CD14-positive monocyte (primary cell): ENCODE measurements at regions not wholly inside any gene's neighbourhood (a gene's known extent, or its start where the extent isn't known, plus 50 kb on each side); places are given as distances from the start of the nearest gene placed in this dataset.
A peak's percentile ranks its signal among the peaks of the same experiment; 100 is the strongest.

ENCODE experiments used
- DNase-seq, 3 donors: peaks; one replicate each; pipeline ENCODE4 v3.0.0-alpha.2; 2011 to 2022
- H2AFZ ChIP-seq: 2 replicates; pipeline ENCODE4 v1.6.0; 2012; ENCODE audit warnings: mild to moderate bottlenecking, low read depth, low read length, inconsistent platforms; ENCODE audit not compliant: insufficient read depth, poor library complexity, severe bottlenecking
- H3K27ac ChIP-seq, 2 donors: 1 replicate in 1 of 2; 2 replicates in 1 of 2; pipeline ENCODE4 v1.5.1; 2012 to 2013; ENCODE audit warnings: low read length in 2 of 2, control low read depth in 1 of 2, inconsistent platforms in 1 of 2, low read depth in 1 of 2, mild to moderate bottlenecking in 1 of 2
- H3K27me3 ChIP-seq, 2 donors: one replicate each; pipeline versions ENCODE4 v1.6.0 to v1.6.1; 2011 to 2013; ENCODE audit warnings: low read length in 2 of 2; ENCODE audit not compliant: control insufficient read depth in 2 of 2, insufficient read depth in 2 of 2
- H3K36me3 ChIP-seq, 2 donors: replicated peaks in 1 of 2; 1 replicate in 1 of 2; 2 replicates in 1 of 2; pipeline versions ENCODE4 v1.5.1 to v1.6.1; 2012 to 2013; ENCODE audit warnings: low read length in 2 of 2, control low read depth in 1 of 2, inconsistent platforms in 1 of 2, mild to moderate bottlenecking in 1 of 2; ENCODE audit not compliant: insufficient read depth in 2 of 2, control insufficient read depth in 1 of 2
- H3K4me1 ChIP-seq, 2 donors: 1 replicate in 1 of 2; 2 replicates in 1 of 2; pipeline versions ENCODE4 v1.5.1 to v1.6.1; 2012 to 2013; ENCODE audit warnings: low read length in 2 of 2, control low read depth in 1 of 2, inconsistent platforms in 1 of 2, mild to moderate bottlenecking in 1 of 2, moderate library complexity in 1 of 2; ENCODE audit not compliant: insufficient read depth in 2 of 2, control insufficient read depth in 1 of 2
- H3K4me2 ChIP-seq: replicated peaks from 2 replicates; pipeline ENCODE3; 2012; ENCODE audit warnings: low read length, moderate library complexity, mild to moderate bottlenecking; ENCODE audit not compliant: poor library complexity, severe bottlenecking; ENCODE audit errors: extremely low read depth
- H3K4me3 ChIP-seq, 3 experiments: fragments of 200-600 bp in 1 of 3; sonication (generic) in 1 of 3; replicated peaks in 1 of 3; 1 replicate in 2 of 3; 2 replicates in 1 of 3; pipeline ENCODE4 v1.5.1; 2011 to 2013; ENCODE audit warnings: low read length in 3 of 3, mild to moderate bottlenecking in 3 of 3, control low read depth in 2 of 3, low read depth in 2 of 3, inconsistent platforms in 1 of 3, moderate library complexity in 1 of 3
- H3K79me2 ChIP-seq: 2 replicates; pipeline ENCODE4 v1.6.0; 2012; ENCODE audit warnings: mild to moderate bottlenecking, control low read depth, inconsistent platforms, low read length, moderate library complexity; ENCODE audit not compliant: insufficient read depth
- H3K9ac ChIP-seq: 2 replicates; pipeline ENCODE4 v1.6.0; 2017; ENCODE audit warnings: low read length, mild to moderate bottlenecking; ENCODE audit not compliant: insufficient read depth, poor library complexity, severe bottlenecking
- H3K9me3 ChIP-seq, 2 donors: replicated peaks in 1 of 2; 1 replicate in 1 of 2; 2 replicates in 1 of 2; pipeline versions ENCODE4 v1.5.1 to v1.6.1; 2012 to 2013; ENCODE audit warnings: low read length in 2 of 2, control low read depth in 1 of 2; ENCODE audit not compliant: control insufficient read depth in 1 of 2, insufficient read depth in 1 of 2
- H4K20me1 ChIP-seq: 2 replicates; pipeline ENCODE4 v1.6.0; 2012; ENCODE audit warnings: mild to moderate bottlenecking, low read length, control low read depth, moderate library complexity; ENCODE audit not compliant: insufficient read depth
- H3K27ac Mint-ChIP-seq, 7 donors: one replicate each; pipeline ENCODE4 v1.8.0; 2020; ENCODE audit warnings: mild to moderate bottlenecking in 7 of 7, mixed read lengths in 7 of 7, moderate library complexity in 6 of 7, inconsistent platforms in 2 of 7
- H3K27me3 Mint-ChIP-seq, 3 donors: one replicate each; pipeline ENCODE4 v1.8.0; 2021 to 2022; ENCODE audit warnings: low read depth in 3 of 3, mild to moderate bottlenecking in 3 of 3, mixed read lengths in 3 of 3, moderate library complexity in 3 of 3, inconsistent platforms in 1 of 3
- H3K36me3 Mint-ChIP-seq, 2 donors: one replicate each; pipeline ENCODE4 v1.8.0; 2020; ENCODE audit warnings: mixed read lengths in 2 of 2, inconsistent platforms in 1 of 2, mild to moderate bottlenecking in 1 of 2
- H3K4me1 Mint-ChIP-seq: one replicate; pipeline ENCODE4 v1.8.0; 2020; ENCODE audit warnings: mild to moderate bottlenecking, mixed read lengths
- H3K4me3 Mint-ChIP-seq, 2 donors: one replicate each; pipeline ENCODE4 v1.8.0; 2020; ENCODE audit warnings: mild to moderate bottlenecking in 2 of 2, mixed read lengths in 2 of 2, moderate library complexity in 1 of 2
- H3K9me3 Mint-ChIP-seq, 7 donors: one replicate each; pipeline ENCODE4 v1.8.0; 2020 to 2022; ENCODE audit warnings: mixed read lengths in 7 of 7, mild to moderate bottlenecking in 6 of 7, moderate library complexity in 6 of 7, inconsistent platforms in 2 of 7
- WGBS: methylation state at CpG from one replicate; pipeline ENCODE4 v1.1.5; 2013; ENCODE audit warnings: missing lambda C conversion rate; ENCODE audit not compliant: insufficient coverage; 5-methylcytosine and 5-hydroxymethylcytosine counted together
- intact Hi-C, 2 donors: fragments of 100-400 bp; cut with micrococcal nuclease; formaldehyde crosslinking; loops; one replicate each; pipeline versions ENCODE4 v1.15.0 to v1.15.1; 2023
- TF ChIP-seq, protein P1 (sequence below): fragments of 200-600 bp; IDR thresholded peaks from one replicate; pipeline ENCODE4 v1.8.0; 2022; ENCODE audit warnings: antibody characterized with exemption, mild to moderate bottlenecking

DNA sequence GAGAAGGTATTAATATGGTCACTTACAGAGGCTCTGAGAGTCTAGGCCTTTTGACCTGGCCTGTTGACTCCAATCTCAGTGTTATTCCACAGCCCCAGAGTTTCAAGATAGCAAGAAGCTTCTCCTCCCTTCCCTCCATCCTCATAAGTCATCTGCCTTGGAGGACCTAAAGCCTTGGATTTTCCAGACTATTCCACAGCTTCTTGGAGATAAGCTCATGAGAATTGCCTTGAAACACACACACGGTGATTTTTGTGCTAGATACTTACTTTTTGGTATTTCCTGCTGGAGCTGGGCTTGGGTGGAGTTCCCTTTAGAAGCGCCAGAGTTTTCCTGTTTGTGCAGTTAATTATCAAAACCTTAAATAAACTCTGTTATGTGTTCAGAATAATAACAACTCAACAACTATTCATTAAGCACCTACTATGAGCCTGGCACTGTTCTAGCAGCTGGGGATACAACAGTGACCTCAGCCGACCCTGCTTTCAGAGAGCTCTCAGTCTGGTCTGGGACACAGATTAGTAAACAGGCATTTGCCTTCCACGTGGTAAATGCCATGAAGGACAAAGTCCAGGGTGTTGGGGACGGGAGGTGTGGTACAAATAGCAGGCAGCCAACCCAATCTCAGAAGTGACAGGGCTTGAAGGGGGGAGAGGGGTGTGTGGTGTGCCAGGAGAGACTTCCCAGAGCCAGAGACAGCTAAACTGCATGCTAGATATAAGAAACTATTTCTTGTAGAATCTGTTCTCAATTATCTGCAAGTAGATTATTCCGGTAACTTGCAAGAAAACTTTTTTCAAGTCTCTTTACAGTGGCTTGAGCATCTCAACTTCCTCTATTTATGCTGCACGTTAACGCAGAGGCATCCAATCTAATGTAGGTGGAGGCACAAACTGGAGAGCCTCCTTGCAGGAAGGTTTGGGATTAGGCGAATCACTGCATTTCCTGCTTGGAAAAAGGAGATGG lies 55.9 kb upstream of the KLF9 start:
- WGBS: 100% methylated on average over 2 of the region's 9 CpGs
- Mint-ChIP-seq H3K4me1 (peaks cover 16% of the 10 kb centered on the region), H3K27ac (no peak overlapping the region), H3K4me3 (no peak overlapping the region), H3K36me3 (peaks cover 0 to 4% of the 10 kb centered on the region in 2 donors), H3K27me3 (peaks cover 0 to 2% (median 2%) of the 10 kb centered on the region in 3 donors), H3K9me3 (no peaks in the 10 kb centered on the region)
- H3K9ac ChIP-seq: no peak overlapping the region
- H3K79me2 ChIP-seq: no peaks in the 10 kb centered on the region
- H3K4me1 ChIP-seq: peaks cover 0 to 5% of the 10 kb centered on the region in 2 donors
- no peaks in the 10 kb centered on the region for H4K20me1 ChIP-seq
- TF ChIP-seq, protein P1, sequence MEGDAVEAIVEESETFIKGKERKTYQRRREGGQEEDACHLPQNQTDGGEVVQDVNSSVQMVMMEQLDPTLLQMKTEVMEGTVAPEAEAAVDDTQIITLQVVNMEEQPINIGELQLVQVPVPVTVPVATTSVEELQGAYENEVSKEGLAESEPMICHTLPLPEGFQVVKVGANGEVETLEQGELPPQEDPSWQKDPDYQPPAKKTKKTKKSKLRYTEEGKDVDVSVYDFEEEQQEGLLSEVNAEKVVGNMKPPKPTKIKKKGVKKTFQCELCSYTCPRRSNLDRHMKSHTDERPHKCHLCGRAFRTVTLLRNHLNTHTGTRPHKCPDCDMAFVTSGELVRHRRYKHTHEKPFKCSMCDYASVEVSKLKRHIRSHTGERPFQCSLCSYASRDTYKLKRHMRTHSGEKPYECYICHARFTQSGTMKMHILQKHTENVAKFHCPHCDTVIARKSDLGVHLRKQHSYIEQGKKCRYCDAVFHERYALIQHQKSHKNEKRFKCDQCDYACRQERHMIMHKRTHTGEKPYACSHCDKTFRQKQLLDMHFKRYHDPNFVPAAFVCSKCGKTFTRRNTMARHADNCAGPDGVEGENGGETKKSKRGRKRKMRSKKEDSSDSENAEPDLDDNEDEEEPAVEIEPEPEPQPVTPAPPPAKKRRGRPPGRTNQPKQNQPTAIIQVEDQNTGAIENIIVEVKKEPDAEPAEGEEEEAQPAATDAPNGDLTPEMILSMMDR: no peak
- H3K4me3 ChIP-seq: no peak overlapping the region
- no peak overlapping the region for H3K27ac ChIP-seq
- H3K36me3 ChIP-seq: no peaks in the 10 kb centered on the region
- H3K4me2 ChIP-seq: no peak overlapping the region
- intact Hi-C loops: no loop called here
- no peaks in the 10 kb centered on the region for H3K9me3 ChIP-seq
- no peak overlapping the region for H2AFZ ChIP-seq
- no peak for DNase-seq
- no peaks in the 10 kb centered on the region for H3K27me3 ChIP-seq

DNA sequence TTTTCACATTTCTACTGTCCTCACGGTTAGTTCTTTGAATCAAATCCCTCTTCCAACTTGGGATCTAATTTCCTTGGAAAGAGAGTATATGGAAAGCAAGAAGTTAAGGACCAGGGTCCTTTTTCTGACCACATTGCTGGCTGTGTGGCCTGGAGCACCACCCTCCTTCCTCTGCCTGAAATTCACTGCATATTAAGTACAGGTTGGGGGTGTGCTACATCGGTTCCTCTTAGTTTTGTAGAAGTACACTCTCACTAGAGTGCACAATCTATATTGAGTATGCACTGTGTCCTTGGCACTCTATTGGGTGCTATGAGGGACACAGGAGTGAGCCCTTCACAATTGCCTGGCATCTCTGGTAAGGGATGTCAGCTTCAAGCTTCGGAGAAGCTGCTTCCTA lies 53.8 kb upstream of the KLF9 start:
- peaks cover 0 to 4% of the 10 kb centered on the region in 2 donors for H3K36me3 Mint-ChIP-seq
- H3K4me3 Mint-ChIP-seq: no peak overlapping the region
- Histone ChIP-seq H3K36me3 (no peaks in the 10 kb centered on the region), H4K20me1 (no peaks in the 10 kb centered on the region), H3K4me1 (peaks cover 0 to 5% of the 10 kb centered on the region in 2 donors), H3K4me2 (no peak overlapping the region), H3K27me3 (no peaks in the 10 kb centered on the region), H3K9ac (no peak overlapping the region), H3K79me2 (no peaks in the 10 kb centered on the region), H3K9me3 (no peaks in the 10 kb centered on the region), H3K27ac (no peak overlapping the region), H3K4me3 (no peak overlapping the region), H2AFZ (no peak overlapping the region)
- peaks cover 16% of the 10 kb centered on the region for H3K4me1 Mint-ChIP-seq
- intact Hi-C loops: no loop called here
- no peak for DNase-seq
- no CpG with 5 or more reads among the region's 3 CpGs for WGBS
- TF ChIP-seq, protein P1: no peak
- peaks cover 0 to 5% (median 2%) of the 10 kb centered on the region in 3 donors for H3K27me3 Mint-ChIP-seq
- H3K9me3 Mint-ChIP-seq: no peaks in the 10 kb centered on the region
- H3K27ac Mint-ChIP-seq: peak overlapping the region in 2 of 7 donors; percentile 25 to 66
